ENCODE measurements at regions not wholly inside any gene's neighbourhood (a gene's known extent, or its start where the extent isn't known, plus 50 kb on each side); places are given as distances from the start of the nearest gene placed in this dataset.

- H3K27me3 Mint-ChIP-seq, result peaks cover 0 to 24% (median 11%) of the 10 kb centered on the region in 5 donors
- Histone ChIP-seq H3K4me1 (ENCODE audit: control insufficient read depth in 2 of 2, insufficient read depth in 2 of 2, low read length in 2 of 2) (no peaks in the 10 kb centered on the region), H3K9me3 (ENCODE audit: control insufficient read depth in 2 of 3, low read length in 3 of 3) (no peaks in the 10 kb centered on the region), H3K36me3 (ENCODE audit: control insufficient read depth in 2 of 3, insufficient read depth in 3 of 3, low read length in 3 of 3) (no peaks in the 10 kb centered on the region), H3K4me3 (ENCODE audit: low read length) (no peak overlapping the region), H3K27me3 (ENCODE audit: control insufficient read depth in 2 of 2, insufficient read depth in 2 of 2, low read length in 2 of 2) (no peaks in the 10 kb centered on the region), H3K27ac (ENCODE audit: low read depth, low read length) (no peak overlapping the region)
- DNase-seq, result no peak
- ATAC-seq, result no peak
- peaks cover 0 to 3% (median 0%) of the 10 kb centered on the region in 11 donors for H3K9me3 Mint-ChIP-seq
- ChIA-PET CTCF (no interaction called here), POLR2A (no interaction called here)
- H3K36me3 Mint-ChIP-seq, result no peaks in the 10 kb centered on the region
- H3K27ac Mint-ChIP-seq, result no peak overlapping the region
- no peak overlapping the region for H3K4me3 Mint-ChIP-seq
- H3K4me1 Mint-ChIP-seq, result no peaks in the 10 kb centered on the region
- intact Hi-C loops (cut with micrococcal nuclease), result no loop called here
Observed at GRCh38 chr10:84798312-84798711, 469.9 kb downstream of the CCSER2 start.

GRCh38 chr10:84801156-84801555, 472.8 kb downstream of the CCSER2 start:
- no peaks in the 10 kb centered on the region for H3K36me3 Mint-ChIP-seq
- H3K27ac Mint-ChIP-seq, result no peak overlapping the region
- Histone ChIP-seq H3K9me3 (ENCODE audit: control insufficient read depth in 2 of 3, low read length in 3 of 3) (no peaks in the 10 kb centered on the region), H3K27ac (ENCODE audit: low read depth, low read length) (no peak overlapping the region), H3K36me3 (ENCODE audit: control insufficient read depth in 2 of 3, insufficient read depth in 3 of 3, low read length in 3 of 3) (no peaks in the 10 kb centered on the region), H3K4me3 (ENCODE audit: low read length) (no peak overlapping the region), H3K4me1 (ENCODE audit: control insufficient read depth in 2 of 2, insufficient read depth in 2 of 2, low read length in 2 of 2) (no peaks in the 10 kb centered on the region), H3K27me3 (ENCODE audit: control insufficient read depth in 2 of 2, insufficient read depth in 2 of 2, low read length in 2 of 2) (no peaks in the 10 kb centered on the region)
- ChIA-PET POLR2A (no interaction called here), CTCF (no interaction called here)
- intact Hi-C loops (cut with micrococcal nuclease), result no loop called here
- peaks cover 0 to 6% (median 0%) of the 10 kb centered on the region in 11 donors for H3K9me3 Mint-ChIP-seq
- H3K4me1 Mint-ChIP-seq, result no peaks in the 10 kb centered on the region
- no peak overlapping the region for H3K4me3 Mint-ChIP-seq
- ATAC-seq, result no peak
- no peak for DNase-seq
- peaks cover 0 to 29% (median 11%) of the 10 kb centered on the region in 5 donors for H3K27me3 Mint-ChIP-seq

- Histone ChIP-seq H3K4me3 (ENCODE audit: low read length) (no peak overlapping the region), H3K4me1 (ENCODE audit: control insufficient read depth in 2 of 2, insufficient read depth in 2 of 2, low read length in 2 of 2) (no peaks in the 10 kb centered on the region), H3K27ac (ENCODE audit: low read depth, low read length) (no peak overlapping the region), H3K27me3 (ENCODE audit: control insufficient read depth in 2 of 2, insufficient read depth in 2 of 2, low read length in 2 of 2) (no peaks in the 10 kb centered on the region), H3K36me3 (ENCODE audit: control insufficient read depth in 2 of 3, insufficient read depth in 3 of 3, low read length in 3 of 3) (no peaks in the 10 kb centered on the region), H3K9me3 (ENCODE audit: control insufficient read depth in 2 of 3, low read length in 3 of 3) (no peaks in the 10 kb centered on the region)
- peaks cover 0 to 10% (median 0%) of the 10 kb centered on the region in 11 donors for H3K9me3 Mint-ChIP-seq
- no peak overlapping the region for H3K4me3 Mint-ChIP-seq
- peaks cover 0 to 29% (median 11%) of the 10 kb centered on the region in 5 donors for H3K27me3 Mint-ChIP-seq
- no peaks in the 10 kb centered on the region for H3K36me3 Mint-ChIP-seq
- intact Hi-C loops (cut with micrococcal nuclease), result no loop called here
- DNase-seq, result no peak
- POLR2A ChIA-PET, result no interaction called here
- CTCF ChIA-PET, result no interaction called here
- H3K27ac Mint-ChIP-seq, result no peak overlapping the region
- no peak for ATAC-seq
- H3K4me1 Mint-ChIP-seq, result no peaks in the 10 kb centered on the region
Observed at GRCh38 chr10:84801916-84802315, 473.5 kb downstream of the CCSER2 start.

DNA sequence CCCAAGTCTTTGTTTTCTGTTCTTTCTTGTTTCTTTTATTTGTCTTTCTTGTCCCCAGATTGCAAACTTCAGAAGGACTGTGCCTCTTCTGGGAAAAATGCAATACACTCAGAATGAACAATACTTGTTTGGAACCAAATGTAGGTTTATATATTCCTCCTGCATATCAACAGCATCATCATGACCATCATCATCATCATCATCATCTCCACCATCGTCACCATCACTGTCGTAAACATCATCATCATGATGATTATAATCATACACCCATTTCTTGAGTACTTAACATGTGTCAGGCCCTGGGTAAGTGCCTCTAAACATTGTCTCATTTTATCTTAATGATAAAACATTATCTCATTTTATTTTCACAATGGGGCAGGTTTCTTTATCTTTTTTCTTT, 476.8 kb downstream of the CCSER2 start:
- Mint-ChIP-seq H3K9me3 (peaks cover 0 to 10% (median 0%) of the 10 kb centered on the region in 11 donors), H3K27ac (no peak overlapping the region), H3K4me1 (no peaks in the 10 kb centered on the region), H3K4me3 (no peak overlapping the region), H3K27me3 (peaks cover 0 to 11% (median 6%) of the 10 kb centered on the region in 5 donors), H3K36me3 (no peaks in the 10 kb centered on the region)
- no peak overlapping the region for H3K27ac ChIP-seq (ENCODE audit: low read depth, low read length)
- ChIA-PET POLR2A (no interaction called here), CTCF (no interaction called here)
- DNase-seq (no peak), ATAC-seq (no peak)
- no peaks in the 10 kb centered on the region for H3K36me3 ChIP-seq (ENCODE audit: control insufficient read depth in 2 of 3, insufficient read depth in 3 of 3, low read length in 3 of 3)
- intact Hi-C loops (cut with micrococcal nuclease), result no loop called here
- no peaks in the 10 kb centered on the region for H3K27me3 ChIP-seq (ENCODE audit: control insufficient read depth in 2 of 2, insufficient read depth in 2 of 2, low read length in 2 of 2)
- no peaks in the 10 kb centered on the region for H3K4me1 ChIP-seq (ENCODE audit: control insufficient read depth in 2 of 2, insufficient read depth in 2 of 2, low read length in 2 of 2)
- H3K9me3 ChIP-seq (ENCODE audit: control insufficient read depth in 2 of 3, low read length in 3 of 3), result no peaks in the 10 kb centered on the region
- no peak overlapping the region for H3K4me3 ChIP-seq (ENCODE audit: low read length)

DNA sequence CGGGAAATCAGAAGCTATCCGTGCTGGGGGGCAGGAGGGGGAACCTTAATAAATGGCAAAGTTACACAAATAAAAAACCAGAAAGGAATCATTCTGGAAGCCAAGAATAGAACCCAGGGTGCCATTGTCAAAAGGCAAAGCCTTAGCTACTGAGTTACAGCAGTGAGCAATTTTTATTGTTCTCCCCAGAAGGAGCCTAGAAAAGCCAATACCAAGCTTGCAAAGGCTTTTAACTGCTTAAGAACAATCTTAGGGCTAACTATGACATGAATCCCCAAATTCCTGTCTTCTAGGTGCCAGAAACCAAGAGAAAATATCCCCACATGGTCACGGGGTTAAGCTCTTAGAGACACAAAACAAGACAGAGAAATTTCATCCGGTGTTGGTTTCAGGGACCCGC, 482.7 kb downstream of the CCSER2 start:
- ATAC-seq, result no peak
- Mint-ChIP-seq H3K27me3 (peaks cover 0 to 5% (median 0%) of the 10 kb centered on the region in 5 donors), H3K4me1 (no peaks in the 10 kb centered on the region), H3K36me3 (no peaks in the 10 kb centered on the region), H3K27ac (no peak overlapping the region), H3K9me3 (peaks cover 0 to 6% (median 0%) of the 10 kb centered on the region in 11 donors), H3K4me3 (no peak overlapping the region)
- H3K4me1 ChIP-seq (ENCODE audit: control insufficient read depth in 2 of 2, insufficient read depth in 2 of 2, low read length in 2 of 2), result no peaks in the 10 kb centered on the region
- POLR2A ChIA-PET, result no interaction called here
- no peak overlapping the region for H3K4me3 ChIP-seq (ENCODE audit: low read length)
- DNase-seq, result no peak
- no peak overlapping the region for H3K27ac ChIP-seq (ENCODE audit: low read depth, low read length)
- CTCF ChIA-PET, result no interaction called here
- intact Hi-C loops (cut with micrococcal nuclease), result no loop called here
- H3K9me3 ChIP-seq (ENCODE audit: control insufficient read depth in 2 of 3, low read length in 3 of 3), result no peaks in the 10 kb centered on the region
- no peaks in the 10 kb centered on the region for H3K36me3 ChIP-seq (ENCODE audit: control insufficient read depth in 2 of 3, insufficient read depth in 3 of 3, low read length in 3 of 3)
- no peaks in the 10 kb centered on the region for H3K27me3 ChIP-seq (ENCODE audit: control insufficient read depth in 2 of 2, insufficient read depth in 2 of 2, low read length in 2 of 2)

DNA sequence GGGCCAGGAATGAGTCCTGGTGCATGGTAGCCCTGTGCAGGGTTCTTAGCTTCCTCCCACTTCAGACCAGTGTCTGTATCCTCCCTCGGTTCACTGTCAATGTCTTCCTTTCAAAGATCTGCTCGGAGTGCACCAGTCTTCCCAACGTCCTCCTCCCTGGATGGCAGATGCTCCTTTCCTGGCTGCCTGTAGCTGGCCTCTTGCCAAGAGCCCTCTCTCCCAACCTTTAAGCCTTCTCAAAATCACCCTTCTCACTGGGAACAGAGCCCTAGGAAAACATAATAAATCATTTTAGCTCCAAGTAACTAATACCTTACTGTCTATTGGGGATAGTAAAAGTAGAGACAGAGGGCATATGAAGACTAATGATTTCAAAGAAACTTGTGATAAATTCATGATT, 490.6 kb downstream of the CCSER2 start:
- Histone ChIP-seq H3K4me3 (ENCODE audit: low read length) (no peak overlapping the region), H3K36me3 (ENCODE audit: control insufficient read depth in 2 of 3, insufficient read depth in 3 of 3, low read length in 3 of 3) (no peaks in the 10 kb centered on the region), H3K4me1 (ENCODE audit: control insufficient read depth in 2 of 2, insufficient read depth in 2 of 2, low read length in 2 of 2) (no peaks in the 10 kb centered on the region), H3K9me3 (ENCODE audit: control insufficient read depth in 2 of 3, low read length in 3 of 3) (no peaks in the 10 kb centered on the region), H3K27me3 (ENCODE audit: control insufficient read depth in 2 of 2, insufficient read depth in 2 of 2, low read length in 2 of 2) (no peaks in the 10 kb centered on the region), H3K27ac (ENCODE audit: low read depth, low read length) (no peak overlapping the region)
- DNase-seq (no peak), ATAC-seq (no peak)
- CTCF ChIA-PET, result no interaction called here
- Mint-ChIP-seq H3K36me3 (no peaks in the 10 kb centered on the region), H3K4me1 (peaks cover 0 to 3% (median 0%) of the 10 kb centered on the region in 7 donors), H3K27ac (no peak overlapping the region), H3K4me3 (no peak overlapping the region), H3K27me3 (peaks cover 0 to 16% (median 7%) of the 10 kb centered on the region in 5 donors), H3K9me3 (peaks cover 0 to 8% (median 0%) of the 10 kb centered on the region in 11 donors)
- POLR2A ChIA-PET, result no interaction called here
- intact Hi-C loops (cut with micrococcal nuclease), result no loop called here

DNA sequence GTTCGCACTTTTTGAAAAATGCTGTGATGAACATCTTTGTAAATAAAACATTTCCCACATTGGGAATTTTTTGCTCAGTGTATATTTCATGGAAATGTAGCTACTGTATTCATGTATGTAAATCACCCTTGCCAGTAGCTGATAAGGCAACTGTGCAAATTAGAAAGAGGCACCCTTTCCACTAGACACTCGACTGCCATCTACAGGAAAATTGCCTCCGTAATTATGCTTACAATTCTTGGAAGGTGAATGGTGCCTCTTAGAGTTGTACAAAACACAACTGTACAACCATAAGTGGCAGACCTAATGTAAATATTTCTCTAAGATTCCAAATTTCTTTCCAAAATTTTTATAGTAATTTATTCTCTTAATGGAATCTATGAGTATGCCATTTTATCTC, 491.7 kb downstream of the CCSER2 start:
- H3K4me1 Mint-ChIP-seq, result peaks cover 0 to 3% (median 0%) of the 10 kb centered on the region in 7 donors
- H3K36me3 ChIP-seq (ENCODE audit: control insufficient read depth in 2 of 3, insufficient read depth in 3 of 3, low read length in 3 of 3), result no peaks in the 10 kb centered on the region
- no peak overlapping the region for H3K4me3 Mint-ChIP-seq
- CTCF ChIA-PET, result no interaction called here
- no peaks in the 10 kb centered on the region for H3K4me1 ChIP-seq (ENCODE audit: control insufficient read depth in 2 of 2, insufficient read depth in 2 of 2, low read length in 2 of 2)
- H3K9me3 ChIP-seq (ENCODE audit: control insufficient read depth in 2 of 3, low read length in 3 of 3), result no peaks in the 10 kb centered on the region
- no peaks in the 10 kb centered on the region for H3K36me3 Mint-ChIP-seq
- POLR2A ChIA-PET, result no interaction called here
- intact Hi-C loops (cut with micrococcal nuclease), result no loop called here
- ATAC-seq (no peak), DNase-seq (no peak)
- peaks cover 0 to 16% (median 10%) of the 10 kb centered on the region in 5 donors for H3K27me3 Mint-ChIP-seq
- H3K4me3 ChIP-seq (ENCODE audit: low read length), result no peak overlapping the region
- H3K9me3 Mint-ChIP-seq, result peaks cover 0 to 8% (median 0%) of the 10 kb centered on the region in 11 donors
- H3K27ac Mint-ChIP-seq, result no peak overlapping the region
- H3K27ac ChIP-seq (ENCODE audit: low read depth, low read length), result no peak overlapping the region
- H3K27me3 ChIP-seq (ENCODE audit: control insufficient read depth in 2 of 2, insufficient read depth in 2 of 2, low read length in 2 of 2), result no peaks in the 10 kb centered on the region

Data from naive thymus-derived CD4-positive, alpha-beta T cell (primary cell).